ENCODE measurements at regions not wholly inside any gene's neighbourhood (a gene's known extent, or its start where the extent isn't known, plus 50 kb on each side); places are given as distances from the start of the nearest gene placed in this dataset.

- no peak overlapping the region for H3K27ac ChIP-seq
- DNase-seq (no peak), ATAC-seq (no peak)
- 50 to 75% (median 70%) methylated on average over 3 of the region's 3 CpGs for WGBS, 3 donors
- no peak overlapping the region for H3K4me3 ChIP-seq
- peaks cover 0 to 28% (median 0%) of the 10 kb centered on the region in 3 donors for H3K27me3 ChIP-seq (ENCODE audit: insufficient read depth in 3 of 3, low read length in 2 of 3)
- no peaks in the 10 kb centered on the region for H3K9me3 ChIP-seq
- H3K4me1 ChIP-seq = no peaks in the 10 kb centered on the region
- H3K36me3 ChIP-seq (ENCODE audit: insufficient read depth in 1 of 2, low read depth in 1 of 2) = no peaks in the 10 kb centered on the region
- intact Hi-C loops (cut with DNase I) = no loop called here
- TF ChIP-seq, protein P1, sequence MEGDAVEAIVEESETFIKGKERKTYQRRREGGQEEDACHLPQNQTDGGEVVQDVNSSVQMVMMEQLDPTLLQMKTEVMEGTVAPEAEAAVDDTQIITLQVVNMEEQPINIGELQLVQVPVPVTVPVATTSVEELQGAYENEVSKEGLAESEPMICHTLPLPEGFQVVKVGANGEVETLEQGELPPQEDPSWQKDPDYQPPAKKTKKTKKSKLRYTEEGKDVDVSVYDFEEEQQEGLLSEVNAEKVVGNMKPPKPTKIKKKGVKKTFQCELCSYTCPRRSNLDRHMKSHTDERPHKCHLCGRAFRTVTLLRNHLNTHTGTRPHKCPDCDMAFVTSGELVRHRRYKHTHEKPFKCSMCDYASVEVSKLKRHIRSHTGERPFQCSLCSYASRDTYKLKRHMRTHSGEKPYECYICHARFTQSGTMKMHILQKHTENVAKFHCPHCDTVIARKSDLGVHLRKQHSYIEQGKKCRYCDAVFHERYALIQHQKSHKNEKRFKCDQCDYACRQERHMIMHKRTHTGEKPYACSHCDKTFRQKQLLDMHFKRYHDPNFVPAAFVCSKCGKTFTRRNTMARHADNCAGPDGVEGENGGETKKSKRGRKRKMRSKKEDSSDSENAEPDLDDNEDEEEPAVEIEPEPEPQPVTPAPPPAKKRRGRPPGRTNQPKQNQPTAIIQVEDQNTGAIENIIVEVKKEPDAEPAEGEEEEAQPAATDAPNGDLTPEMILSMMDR (IDR thresholded peaks at IDR 0.05) = no peak
Measured at GRCh38 chrX:115503099-115503498, 57.9 kb upstream of the PLS3 start.

- Histone ChIP-seq H3K27me3 (ENCODE audit: insufficient read depth in 3 of 3, low read length in 2 of 3) (peaks cover 0 to 28% (median 0%) of the 10 kb centered on the region in 3 donors), H3K36me3 (ENCODE audit: insufficient read depth in 1 of 2, low read depth in 1 of 2) (no peaks in the 10 kb centered on the region), H3K9me3 (peaks cover 4% of the 10 kb centered on the region), H3K27ac (no peak overlapping the region), H3K4me1 (no peaks in the 10 kb centered on the region), H3K4me3 (no peak overlapping the region)
- no peak for ATAC-seq
- intact Hi-C loops (cut with DNase I) = no loop called here
- 52 to 54% (median 53%) methylated on average over 3 of the region's 3 CpGs for WGBS, 3 donors
- TF ChIP-seq, protein P1 (IDR thresholded peaks at IDR 0.05) = no peak
- DNase-seq = no peak
Measured at GRCh38 chrX:115504167-115504566, 56.8 kb upstream of the PLS3 start.

Measured in psoas muscle (tissue), 7 donors.